HepG2 (cell line): ENCODE measurements at regions not wholly inside any gene's neighbourhood (a gene's known extent, or its start where the extent isn't known, plus 50 kb on each side); places are given as distances from the start of the nearest gene placed in this dataset.

Experiments
- ATAC-seq: fragments of 200-7000 bp; cut with Tn5 transposase; 3 replicates; pipeline ENCODE4 v1.9.1; 2020; ENCODE audit warnings: mild to moderate bottlenecking, moderate library complexity
- BruUV-seq: library from RNA; stranded (reverse); fragments of 400-500 nt; replicated peaks from 2 replicates; lab custom pipeline; 2021; lab: Mats Ljungman, UMichigan
- CTCF ChIA-PET: fragments of 300-600 bp; formaldehyde crosslinking; extraction: SDS; loops from one replicate; lab custom pipeline; 2021; ENCODE audit warnings: low total read pairs, inconsistent platforms, low intra/inter-chr PET ratio; lab: Yijun Ruan, JAX
- POLR2A ChIA-PET: fragments of 350-600 bp; sonication (Branson Sonifier 250); formaldehyde crosslinking; loops from one replicate; lab custom pipeline; 2020; ENCODE audit warnings: antibody characterized with exemption, inconsistent platforms; lab: Yijun Ruan, JAX
- DNase-seq: peaks from one replicate; pipeline ENCODE4 v3.0.0-alpha.2; 2015; ENCODE audit warnings: low spot score
- FAIRE-seq: peaks from 3 replicates; lab custom pipeline; 2011; peaks lifted over from hg19 to GRCh38; lab: Jason Lieb, UNC
- H2AFZ ChIP-seq: one replicate; pipeline ENCODE4 v1.6.1; 2011; ENCODE audit warnings: low read length, inconsistent platforms
- H3K27ac ChIP-seq: fragments of 300-600 bp; 3 replicates; pipeline ENCODE4 v1.8.0; 2011; ENCODE audit warnings: mixed run types, mild to moderate bottlenecking, mixed read lengths, low read length, inconsistent platforms; ENCODE audit not compliant: insufficient read depth; ENCODE audit errors: extremely low read length
- H3K27me3 ChIP-seq, 2 experiments: fragments of 200-600 bp in 1 of 2; 2 replicates in 1 of 2; 3 replicates in 1 of 2; pipeline versions ENCODE4 v1.6.0 to v1.8.0; 2011; ENCODE audit warnings: low read length in 2 of 2, mild to moderate bottlenecking in 2 of 2, moderate library complexity in 2 of 2, inconsistent platforms in 1 of 2; ENCODE audit not compliant: insufficient read depth in 2 of 2, control insufficient read depth in 1 of 2
- H3K36me3 ChIP-seq, 2 experiments: fragments of 200-600 bp in 1 of 2; replicated peaks in 1 of 2; 2 replicates in 1 of 2; 3 replicates in 1 of 2; pipeline versions ENCODE4 v1.5.1 to v1.8.0; 2011; ENCODE audit warnings: low read length in 2 of 2, inconsistent platforms in 1 of 2; ENCODE audit not compliant: insufficient read depth in 2 of 2, control insufficient read depth in 1 of 2
- H3K4me1 ChIP-seq: 2 replicates; pipeline ENCODE4 v1.5.1; 2012; ENCODE audit warnings: low read length, inconsistent platforms; ENCODE audit not compliant: insufficient read depth
- H3K4me2 ChIP-seq: 2 replicates; pipeline ENCODE4 v1.6.0; 2011; ENCODE audit warnings: low read depth, low read length, inconsistent platforms
- H3K4me3 ChIP-seq, 3 experiments: fragments of 200-600 bp in 1 of 3; sonication (generic), shearing (Covaris generic) in 1 of 3; replicated peaks in 1 of 3; 2 replicates each; pipeline ENCODE4 v1.5.1; 2011 to 2016; ENCODE audit warnings: low read length in 3 of 3, inconsistent platforms in 2 of 3, low read depth in 2 of 3, mild to moderate bottlenecking in 2 of 3, control low read depth in 1 of 3, mixed read lengths in 1 of 3; ENCODE audit not compliant: insufficient read depth in 1 of 3
- H3K79me2 ChIP-seq: one replicate; pipeline ENCODE4 v1.6.1; 2011; ENCODE audit warnings: low read length, inconsistent platforms; ENCODE audit not compliant: insufficient read depth
- H3K9ac ChIP-seq: 2 replicates; pipeline ENCODE4 v1.6.0; 2011; ENCODE audit warnings: mild to moderate bottlenecking, low read depth, low read length, inconsistent platforms; ENCODE audit not compliant: insufficient read depth
- H3K9me3 ChIP-seq: 2 replicates; pipeline ENCODE4 v1.5.1; 2012; ENCODE audit warnings: mild to moderate bottlenecking, low read length
- H4K20me1 ChIP-seq: 2 replicates; pipeline ENCODE4 v1.6.0; 2011; ENCODE audit warnings: inconsistent platforms, mild to moderate bottlenecking, low read length, moderate library complexity; ENCODE audit not compliant: insufficient read depth
- CEBPB ChIP-seq: IDR thresholded peaks from 2 replicates; pipeline ENCODE4 v1.6.1; 2011; ENCODE audit warnings: low read depth, low read length, improper control_type of control experiment, borderline replicate concordance
- CREB1 ChIP-seq, 2 experiments: fragments of 450-650 bp in 1 of 2; IDR thresholded peaks; 2 replicates each; pipeline ENCODE4 v1.6.1; 2016 to 2017; ENCODE audit warnings: control low read depth in 1 of 2, mild to moderate bottlenecking in 1 of 2, missing compliant biosample characterization in 1 of 2, missing genetic modification characterization in 1 of 2
- SATB2 ChIP-seq: sonication (generic); formaldehyde crosslinking; IDR thresholded peaks from 2 replicates; pipeline ENCODE4 v1.5.0; 2020; ENCODE audit warnings: missing genetic modification reagents
- WGBS: methylation state at CpG from one replicate; pipeline ENCODE4 v1.1.6; 2017; ENCODE audit warnings: low lambda C conversion rate; 5-methylcytosine and 5-hydroxymethylcytosine counted together
- in situ Hi-C: cut with HindIII; loops from 2 replicates; pipeline ENCODE4 v1.10.0; 2017; ENCODE audit warnings: low pct_unique_long_range_greater_than_20kb; ENCODE audit not compliant: extremely low pct_ligation_motif_present
- intact Hi-C: fragments of 100-400 bp; cut with micrococcal nuclease; formaldehyde crosslinking; loops from one replicate; pipeline ENCODE4 v1.10.0; 2022; ENCODE audit not compliant: unreplicated experiment
- TF ChIP-seq, protein P1 (sequence below): sonication (generic); formaldehyde crosslinking; IDR thresholded peaks from 2 replicates; pipeline ENCODE4 v1.4.0; 2020; ENCODE audit warnings: mild to moderate bottlenecking, missing genetic modification reagents
- TF ChIP-seq, protein P2 (sequence below): sonication (generic); formaldehyde crosslinking; IDR thresholded peaks from 2 replicates; pipeline ENCODE4 v1.4.0; 2020; ENCODE audit warnings: missing genetic modification reagents

GRCh38 chr4:80142394-80143306 lies 54.7 kb upstream of the PRDM8 start:
- intact Hi-C loops (no loop called here), in situ Hi-C loops (no loop called here)
- H4K20me1 ChIP-seq, result no peaks in the 10 kb centered on the region
- H3K27ac ChIP-seq, result no peak overlapping the region
- H3K79me2 ChIP-seq, result no peaks in the 10 kb centered on the region
- H3K27me3 ChIP-seq, result no peaks in the 10 kb centered on the region
- H2AFZ ChIP-seq, result no peak overlapping the region
- TF ChIP-seq, protein P1, sequence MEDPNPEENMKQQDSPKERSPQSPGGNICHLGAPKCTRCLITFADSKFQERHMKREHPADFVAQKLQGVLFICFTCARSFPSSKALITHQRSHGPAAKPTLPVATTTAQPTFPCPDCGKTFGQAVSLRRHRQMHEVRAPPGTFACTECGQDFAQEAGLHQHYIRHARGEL, result no peak
- TF ChIP-seq SATB2 (CRISPR knock-in tag) (no peak), CEBPB (peak; percentile 61)
- H3K4me3 ChIP-seq, result no peak overlapping the region
- CTCF ChIA-PET, result no interaction called here
- POLR2A ChIA-PET, result no interaction called here
- no peak for ATAC-seq
- H3K9ac ChIP-seq, result no peak overlapping the region
- no peaks in the 10 kb centered on the region for H3K9me3 ChIP-seq
- no peak for DNase-seq
- 10% methylated on average over 4 of the region's 4 CpGs for WGBS
- BruUV-seq, result no TSS peak
- H3K4me2 ChIP-seq, result no peak overlapping the region
- H3K4me1 ChIP-seq, result no peaks in the 10 kb centered on the region
- no peak for FAIRE-seq
- no peaks in the 10 kb centered on the region for H3K36me3 ChIP-seq

- no peaks in the 10 kb centered on the region for H3K27me3 ChIP-seq
- TF ChIP-seq CREB1 (IDR thresholded peaks at IDR 0.05) (0 out of 2 replicates have a peak, but pooled peaks have one; percentile 35), CREB1 (CRISPR knock-in tag; IDR thresholded peaks at IDR 0.05) (no peak)
- TF ChIP-seq, protein P2, sequence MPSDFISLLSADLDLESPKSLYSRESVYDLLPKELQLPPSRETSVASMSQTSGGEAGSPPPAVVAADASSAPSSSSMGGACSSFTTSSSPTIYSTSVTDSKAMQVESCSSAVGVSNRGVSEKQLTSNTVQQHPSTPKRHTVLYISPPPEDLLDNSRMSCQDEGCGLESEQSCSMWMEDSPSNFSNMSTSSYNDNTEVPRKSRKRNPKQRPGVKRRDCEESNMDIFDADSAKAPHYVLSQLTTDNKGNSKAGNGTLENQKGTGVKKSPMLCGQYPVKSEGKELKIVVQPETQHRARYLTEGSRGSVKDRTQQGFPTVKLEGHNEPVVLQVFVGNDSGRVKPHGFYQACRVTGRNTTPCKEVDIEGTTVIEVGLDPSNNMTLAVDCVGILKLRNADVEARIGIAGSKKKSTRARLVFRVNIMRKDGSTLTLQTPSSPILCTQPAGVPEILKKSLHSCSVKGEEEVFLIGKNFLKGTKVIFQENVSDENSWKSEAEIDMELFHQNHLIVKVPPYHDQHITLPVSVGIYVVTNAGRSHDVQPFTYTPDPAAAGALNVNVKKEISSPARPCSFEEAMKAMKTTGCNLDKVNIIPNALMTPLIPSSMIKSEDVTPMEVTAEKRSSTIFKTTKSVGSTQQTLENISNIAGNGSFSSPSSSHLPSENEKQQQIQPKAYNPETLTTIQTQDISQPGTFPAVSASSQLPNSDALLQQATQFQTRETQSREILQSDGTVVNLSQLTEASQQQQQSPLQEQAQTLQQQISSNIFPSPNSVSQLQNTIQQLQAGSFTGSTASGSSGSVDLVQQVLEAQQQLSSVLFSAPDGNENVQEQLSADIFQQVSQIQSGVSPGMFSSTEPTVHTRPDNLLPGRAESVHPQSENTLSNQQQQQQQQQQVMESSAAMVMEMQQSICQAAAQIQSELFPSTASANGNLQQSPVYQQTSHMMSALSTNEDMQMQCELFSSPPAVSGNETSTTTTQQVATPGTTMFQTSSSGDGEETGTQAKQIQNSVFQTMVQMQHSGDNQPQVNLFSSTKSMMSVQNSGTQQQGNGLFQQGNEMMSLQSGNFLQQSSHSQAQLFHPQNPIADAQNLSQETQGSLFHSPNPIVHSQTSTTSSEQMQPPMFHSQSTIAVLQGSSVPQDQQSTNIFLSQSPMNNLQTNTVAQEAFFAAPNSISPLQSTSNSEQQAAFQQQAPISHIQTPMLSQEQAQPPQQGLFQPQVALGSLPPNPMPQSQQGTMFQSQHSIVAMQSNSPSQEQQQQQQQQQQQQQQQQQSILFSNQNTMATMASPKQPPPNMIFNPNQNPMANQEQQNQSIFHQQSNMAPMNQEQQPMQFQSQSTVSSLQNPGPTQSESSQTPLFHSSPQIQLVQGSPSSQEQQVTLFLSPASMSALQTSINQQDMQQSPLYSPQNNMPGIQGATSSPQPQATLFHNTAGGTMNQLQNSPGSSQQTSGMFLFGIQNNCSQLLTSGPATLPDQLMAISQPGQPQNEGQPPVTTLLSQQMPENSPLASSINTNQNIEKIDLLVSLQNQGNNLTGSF (CRISPR knock-in tag), result no peak
- in situ Hi-C loops, result no loop called here
- no peak overlapping the region for H3K4me2 ChIP-seq
- no peak for DNase-seq
- no TSS peak for BruUV-seq
- H3K4me1 ChIP-seq, result no peaks in the 10 kb centered on the region
- no peaks in the 10 kb centered on the region for H4K20me1 ChIP-seq
- CTCF ChIA-PET, result no interaction called here
- H3K36me3 ChIP-seq, result no peaks in the 10 kb centered on the region
- no peak for ATAC-seq
- FAIRE-seq, result no peak
- WGBS, result 29% methylated on average over 2 of the region's 2 CpGs
- H3K27ac ChIP-seq, result no peak overlapping the region
- intact Hi-C loops, result no loop called here
- no peak overlapping the region for H2AFZ ChIP-seq
- no peaks in the 10 kb centered on the region for H3K9me3 ChIP-seq
- POLR2A ChIA-PET, result no interaction called here
- no peaks in the 10 kb centered on the region for H3K79me2 ChIP-seq
- no peak overlapping the region for H3K9ac ChIP-seq
- H3K4me3 ChIP-seq, result no peak overlapping the region
Observed at GRCh38 chr4:80141543-80141942, 55.8 kb upstream of the PRDM8 start.
